ENCODE measurements at regions not wholly inside any gene's neighbourhood (a gene's known extent, or its start where the extent isn't known, plus 50 kb on each side); places are given as distances from the start of the nearest gene placed in this dataset.

GRCh38 chr12:24055747-24056146 is 106.3 kb upstream of the SOX5 start:
- TF ChIP-seq TAF1 (IDR thresholded peaks at IDR 0.05; ENCODE audit: borderline replicate concordance, low read depth, low read length) (no peak), POLR2A (IDR thresholded peaks at IDR 0.05; ENCODE audit: low read depth, low read length) (no peak), POLR2AphosphoS5 (IDR thresholded peaks at IDR 0.05; ENCODE audit: low read depth, low read length) (no peak)
- FAIRE-seq (no peak), DNase-seq (ENCODE audit: insufficient read length) (no peak)

GRCh38 chr12:24054416-24054815 is 104.9 kb upstream of the SOX5 start:
- no peak for FAIRE-seq
- DNase-seq (ENCODE audit: insufficient read length): no peak
- TF ChIP-seq POLR2A (IDR thresholded peaks at IDR 0.05; ENCODE audit: low read depth, low read length) (no peak), POLR2AphosphoS5 (IDR thresholded peaks at IDR 0.05; ENCODE audit: low read depth, low read length) (no peak), TAF1 (IDR thresholded peaks at IDR 0.05; ENCODE audit: borderline replicate concordance, low read depth, low read length) (no peak)

GRCh38 chr12:24049728-24050127 is 100.3 kb upstream of the SOX5 start:
- no peak for FAIRE-seq
- DNase-seq (ENCODE audit: insufficient read length): no peak
- TF ChIP-seq POLR2A (IDR thresholded peaks at IDR 0.05; ENCODE audit: low read depth, low read length) (no peak), TAF1 (IDR thresholded peaks at IDR 0.05; ENCODE audit: borderline replicate concordance, low read depth, low read length) (no peak), POLR2AphosphoS5 (IDR thresholded peaks at IDR 0.05; ENCODE audit: low read depth, low read length) (no peak)

- TF ChIP-seq POLR2AphosphoS5 (IDR thresholded peaks at IDR 0.05; ENCODE audit: low read depth, low read length) (no peak), TAF1 (IDR thresholded peaks at IDR 0.05; ENCODE audit: borderline replicate concordance, low read depth, low read length) (no peak), POLR2A (IDR thresholded peaks at IDR 0.05; ENCODE audit: low read depth, low read length) (no peak)
- no peak for DNase-seq (ENCODE audit: insufficient read length)
- FAIRE-seq: no peak
Measured at GRCh38 chr12:24049101-24049500, 99.6 kb upstream of the SOX5 start.

GRCh38 chr12:24048446-24048845 is 99.0 kb upstream of the SOX5 start:
- FAIRE-seq: no peak
- DNase-seq (ENCODE audit: insufficient read length): no peak
- TF ChIP-seq POLR2A (IDR thresholded peaks at IDR 0.05; ENCODE audit: low read depth, low read length) (no peak), POLR2AphosphoS5 (IDR thresholded peaks at IDR 0.05; ENCODE audit: low read depth, low read length) (no peak), TAF1 (IDR thresholded peaks at IDR 0.05; ENCODE audit: borderline replicate concordance, low read depth, low read length) (no peak)

- FAIRE-seq (no peak), DNase-seq (ENCODE audit: insufficient read length) (no peak)
- TF ChIP-seq POLR2AphosphoS5 (IDR thresholded peaks at IDR 0.05; ENCODE audit: low read depth, low read length): no peak
- TF ChIP-seq POLR2A (IDR thresholded peaks at IDR 0.05; ENCODE audit: low read depth, low read length): no peak
Measured at GRCh38 chr12:24047326-24047725, 97.9 kb upstream of the SOX5 start.

GRCh38 chr12:24045816-24046257 is 96.4 kb upstream of the SOX5 start:
- TF ChIP-seq TAF1 (IDR thresholded peaks at IDR 0.05; ENCODE audit: borderline replicate concordance, low read depth, low read length): no peak
- no peak for TF ChIP-seq POLR2A (IDR thresholded peaks at IDR 0.05; ENCODE audit: low read depth, low read length)
- TF ChIP-seq POLR2AphosphoS5 (IDR thresholded peaks at IDR 0.05; ENCODE audit: low read depth, low read length): no peak

GRCh38 chr12:24044941-24045703 is 95.7 kb upstream of the SOX5 start:
- DNase-seq (ENCODE audit: insufficient read length) (no peak), FAIRE-seq (no peak)
- TF ChIP-seq TAF1 (IDR thresholded peaks at IDR 0.05; ENCODE audit: borderline replicate concordance, low read depth, low read length) (no peak), POLR2AphosphoS5 (IDR thresholded peaks at IDR 0.05; ENCODE audit: low read depth, low read length) (no peak), POLR2A (IDR thresholded peaks at IDR 0.05; ENCODE audit: low read depth, low read length) (no peak)

More at GRCh38 chr12:24045816-24046257, 96.4 kb upstream of the SOX5 start:
- DNase-seq (ENCODE audit: insufficient read length) (no peak), FAIRE-seq (no peak)

GRCh38 chr12:24042651-24043050 is 93.2 kb upstream of the SOX5 start:
- no peak for FAIRE-seq
- no peak for TF ChIP-seq TAF1 (IDR thresholded peaks at IDR 0.05; ENCODE audit: borderline replicate concordance, low read depth, low read length)
- TF ChIP-seq POLR2AphosphoS5 (IDR thresholded peaks at IDR 0.05; ENCODE audit: low read depth, low read length): no peak
- TF ChIP-seq POLR2A (IDR thresholded peaks at IDR 0.05; ENCODE audit: low read depth, low read length): no peak
- no peak for DNase-seq (ENCODE audit: insufficient read length)

- FAIRE-seq (no peak), DNase-seq (ENCODE audit: insufficient read length) (no peak)
- no peak for TF ChIP-seq TAF1 (IDR thresholded peaks at IDR 0.05; ENCODE audit: borderline replicate concordance, low read depth, low read length)
- no peak for TF ChIP-seq POLR2AphosphoS5 (IDR thresholded peaks at IDR 0.05; ENCODE audit: low read depth, low read length)
- no peak for TF ChIP-seq POLR2A (IDR thresholded peaks at IDR 0.05; ENCODE audit: low read depth, low read length)
Measured at GRCh38 chr12:24039113-24039525, 89.6 kb upstream of the SOX5 start.

- FAIRE-seq: no peak
- no peak for DNase-seq (ENCODE audit: insufficient read length)
- TF ChIP-seq TAF1 (IDR thresholded peaks at IDR 0.05; ENCODE audit: borderline replicate concordance, low read depth, low read length) (no peak), POLR2AphosphoS5 (IDR thresholded peaks at IDR 0.05; ENCODE audit: low read depth, low read length) (no peak), POLR2A (IDR thresholded peaks at IDR 0.05; ENCODE audit: low read depth, low read length) (no peak)
Measured at GRCh38 chr12:24038211-24038997, 88.9 kb upstream of the SOX5 start.

Measured in GM12892 (cell line).